HUES6 (cell line): ENCODE measurements at regions not wholly inside any gene's neighbourhood (a gene's known extent, or its start where the extent isn't known, plus 50 kb on each side); places are given as distances from the start of the nearest gene placed in this dataset.

Source experiments
- H3K27ac ChIP-seq: 2 replicates; pipeline ENCODE4 v1.7.0; 2013; ENCODE audit warnings: low read depth, mild to moderate bottlenecking, low read length, inconsistent platforms
- H3K27me3 ChIP-seq: 2 replicates; pipeline ENCODE4 v1.6.1; 2013; ENCODE audit warnings: low read length; ENCODE audit not compliant: control insufficient read depth, insufficient read depth
- H3K36me3 ChIP-seq: 2 replicates; pipeline ENCODE4 v1.6.1; 2013; ENCODE audit warnings: low read length; ENCODE audit not compliant: control insufficient read depth, insufficient read depth
- H3K4me1 ChIP-seq: 2 replicates; pipeline ENCODE4 v1.6.1; 2013; ENCODE audit warnings: low read length; ENCODE audit not compliant: control insufficient read depth, insufficient read depth
- H3K4me3 ChIP-seq: 2 replicates; pipeline ENCODE4 v1.5.1; 2013; ENCODE audit warnings: low read depth, low read length
- H3K9ac ChIP-seq: one replicate; pipeline ENCODE4 v1.6.1; 2013; ENCODE audit warnings: mild to moderate bottlenecking, low read length
- H3K9me3 ChIP-seq: 2 replicates; pipeline ENCODE4 v1.6.1; 2013; ENCODE audit warnings: low read depth, low read length; ENCODE audit not compliant: control insufficient read depth, insufficient read depth

GRCh38 chr1:193417945-193418744 is 231.7 kb upstream of the B3GALT2 start:
- no peaks in the 10 kb centered on the region for H3K27me3 ChIP-seq
- no peak overlapping the region for H3K27ac ChIP-seq
- peaks cover 4% of the 10 kb centered on the region for H3K4me1 ChIP-seq
- no peak overlapping the region for H3K4me3 ChIP-seq
- no peaks in the 10 kb centered on the region for H3K36me3 ChIP-seq
- H3K9me3 ChIP-seq: no peaks in the 10 kb centered on the region
- H3K9ac ChIP-seq: no peak overlapping the region

GRCh38 chr1:193417403-193417802 is 231.0 kb upstream of the B3GALT2 start:
- Histone ChIP-seq H3K36me3 (no peaks in the 10 kb centered on the region), H3K9ac (no peak overlapping the region), H3K9me3 (no peaks in the 10 kb centered on the region), H3K27ac (no peak overlapping the region), H3K4me1 (peaks cover 4% of the 10 kb centered on the region), H3K4me3 (no peak overlapping the region), H3K27me3 (no peaks in the 10 kb centered on the region)

GRCh38 chr1:193416226-193417024 is 230.0 kb upstream of the B3GALT2 start:
- no peak overlapping the region for H3K4me3 ChIP-seq
- H3K27me3 ChIP-seq: no peaks in the 10 kb centered on the region
- H3K4me1 ChIP-seq: peaks cover 4% of the 10 kb centered on the region
- H3K27ac ChIP-seq: no peak overlapping the region
- H3K36me3 ChIP-seq: no peaks in the 10 kb centered on the region
- no peaks in the 10 kb centered on the region for H3K9me3 ChIP-seq
- H3K9ac ChIP-seq: no peak overlapping the region

GRCh38 chr1:193415256-193415655 is 228.8 kb upstream of the B3GALT2 start:
- H3K9ac ChIP-seq: no peak overlapping the region

GRCh38 chr1:193413376-193413775 is 227.0 kb upstream of the B3GALT2 start:
- no peaks in the 10 kb centered on the region for H3K36me3 ChIP-seq
- H3K9me3 ChIP-seq: no peaks in the 10 kb centered on the region
- H3K4me3 ChIP-seq: no peak overlapping the region
- H3K4me1 ChIP-seq: peaks cover 4% of the 10 kb centered on the region
- H3K9ac ChIP-seq: no peak overlapping the region
- no peak overlapping the region for H3K27ac ChIP-seq
- no peaks in the 10 kb centered on the region for H3K27me3 ChIP-seq

More at GRCh38 chr1:193415256-193415655, 228.8 kb upstream of the B3GALT2 start:
- Histone ChIP-seq H3K9me3 (no peaks in the 10 kb centered on the region), H3K4me3 (no peak overlapping the region), H3K4me1 (peaks cover 4% of the 10 kb centered on the region), H3K36me3 (no peaks in the 10 kb centered on the region), H3K27ac (no peak overlapping the region), H3K27me3 (no peaks in the 10 kb centered on the region)

- H3K27ac ChIP-seq: no peak overlapping the region
Observed at GRCh38 chr1:193412748-193413147, 226.3 kb upstream of the B3GALT2 start.

GRCh38 chr1:193411714-193412113 is 225.3 kb upstream of the B3GALT2 start:
- Histone ChIP-seq H3K4me3 (no peak overlapping the region), H3K9me3 (no peaks in the 10 kb centered on the region), H3K36me3 (no peaks in the 10 kb centered on the region), H3K9ac (no peak overlapping the region), H3K4me1 (peaks cover 4% of the 10 kb centered on the region), H3K27ac (no peak overlapping the region), H3K27me3 (no peaks in the 10 kb centered on the region)

More at GRCh38 chr1:193412748-193413147, 226.3 kb upstream of the B3GALT2 start:
- no peaks in the 10 kb centered on the region for H3K9me3 ChIP-seq
- no peaks in the 10 kb centered on the region for H3K27me3 ChIP-seq
- peaks cover 4% of the 10 kb centered on the region for H3K4me1 ChIP-seq
- H3K4me3 ChIP-seq: no peak overlapping the region
- H3K36me3 ChIP-seq: no peaks in the 10 kb centered on the region
- H3K9ac ChIP-seq: no peak overlapping the region

GRCh38 chr1:193411215-193411614 is 224.8 kb upstream of the B3GALT2 start:
- no peak overlapping the region for H3K4me3 ChIP-seq
- no peak overlapping the region for H3K9ac ChIP-seq
- no peaks in the 10 kb centered on the region for H3K9me3 ChIP-seq
- no peak overlapping the region for H3K27ac ChIP-seq
- H3K36me3 ChIP-seq: no peaks in the 10 kb centered on the region
- no peaks in the 10 kb centered on the region for H3K27me3 ChIP-seq
- H3K4me1 ChIP-seq: no peaks in the 10 kb centered on the region

GRCh38 chr1:193408782-193409293 is 222.4 kb upstream of the B3GALT2 start:
- H3K9ac ChIP-seq: no peak overlapping the region
- no peaks in the 10 kb centered on the region for H3K9me3 ChIP-seq
- H3K4me1 ChIP-seq: no peaks in the 10 kb centered on the region
- H3K4me3 ChIP-seq: no peak overlapping the region
- H3K27me3 ChIP-seq: no peaks in the 10 kb centered on the region
- no peak overlapping the region for H3K27ac ChIP-seq
- H3K36me3 ChIP-seq: no peaks in the 10 kb centered on the region

GRCh38 chr1:193406901-193407300 is 220.5 kb upstream of the B3GALT2 start:
- H3K27me3 ChIP-seq: no peaks in the 10 kb centered on the region
- H3K36me3 ChIP-seq: no peaks in the 10 kb centered on the region
- no peaks in the 10 kb centered on the region for H3K4me1 ChIP-seq

GRCh38 chr1:193404236-193404635 is 217.8 kb upstream of the B3GALT2 start:
- no peaks in the 10 kb centered on the region for H3K4me1 ChIP-seq
- no peaks in the 10 kb centered on the region for H3K27me3 ChIP-seq
- no peaks in the 10 kb centered on the region for H3K9me3 ChIP-seq
- no peak overlapping the region for H3K27ac ChIP-seq
- no peak overlapping the region for H3K9ac ChIP-seq
- no peak overlapping the region for H3K4me3 ChIP-seq
- H3K36me3 ChIP-seq: no peaks in the 10 kb centered on the region

More at GRCh38 chr1:193406901-193407300, 220.5 kb upstream of the B3GALT2 start:
- Histone ChIP-seq H3K27ac (no peak overlapping the region), H3K4me3 (no peak overlapping the region), H3K9ac (no peak overlapping the region), H3K9me3 (no peaks in the 10 kb centered on the region)
